Tibial nerve (tissue), 3 donors: ENCODE measurements at regions not wholly inside any gene's neighbourhood (a gene's known extent, or its start where the extent isn't known, plus 50 kb on each side); places are given as distances from the start of the nearest gene placed in this dataset.

Experiments used
- POLR2A ChIP-seq, 2 donors: fragments of 450-650 bp; IDR thresholded peaks; one replicate each; pipeline ENCODE4 v1.6.1; 2017; ENCODE audit warnings: antibody characterized with exemption in 2 of 2, mild to moderate bottlenecking in 2 of 2, moderate library complexity in 2 of 2
- TF ChIP-seq, protein P1 (sequence below), 5 experiments: fragments of 200-600 bp in 3 of 5; fragments of 450-650 bp in 2 of 5; sonication (generic) in 3 of 5; IDR thresholded peaks; one replicate each; pipeline ENCODE4 v1.5.1; 2016 to 2019; ENCODE audit warnings: antibody characterized with exemption in 5 of 5, mild to moderate bottlenecking in 3 of 5, moderate library complexity in 2 of 5

DNA sequence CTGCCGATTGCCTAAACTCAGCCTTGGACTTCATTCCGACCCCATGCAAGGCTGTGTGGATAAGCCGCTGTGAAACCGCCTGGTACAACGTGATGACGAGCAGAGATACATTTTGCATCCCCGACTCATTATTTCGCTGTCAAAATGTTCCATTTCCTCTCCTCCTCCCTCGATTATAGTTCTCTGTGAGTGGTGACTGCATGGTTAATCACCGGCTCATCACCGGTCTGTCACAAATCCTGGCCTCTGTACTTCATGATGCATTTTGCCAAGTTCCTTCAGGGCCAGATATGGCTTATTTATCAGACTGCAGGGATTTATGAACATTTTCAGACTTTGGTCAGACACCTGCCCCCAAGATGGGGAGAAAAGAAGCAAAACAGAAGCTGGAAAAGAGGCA, 461.6 kb upstream of the DPP6 start:
- TF ChIP-seq, protein P1, sequence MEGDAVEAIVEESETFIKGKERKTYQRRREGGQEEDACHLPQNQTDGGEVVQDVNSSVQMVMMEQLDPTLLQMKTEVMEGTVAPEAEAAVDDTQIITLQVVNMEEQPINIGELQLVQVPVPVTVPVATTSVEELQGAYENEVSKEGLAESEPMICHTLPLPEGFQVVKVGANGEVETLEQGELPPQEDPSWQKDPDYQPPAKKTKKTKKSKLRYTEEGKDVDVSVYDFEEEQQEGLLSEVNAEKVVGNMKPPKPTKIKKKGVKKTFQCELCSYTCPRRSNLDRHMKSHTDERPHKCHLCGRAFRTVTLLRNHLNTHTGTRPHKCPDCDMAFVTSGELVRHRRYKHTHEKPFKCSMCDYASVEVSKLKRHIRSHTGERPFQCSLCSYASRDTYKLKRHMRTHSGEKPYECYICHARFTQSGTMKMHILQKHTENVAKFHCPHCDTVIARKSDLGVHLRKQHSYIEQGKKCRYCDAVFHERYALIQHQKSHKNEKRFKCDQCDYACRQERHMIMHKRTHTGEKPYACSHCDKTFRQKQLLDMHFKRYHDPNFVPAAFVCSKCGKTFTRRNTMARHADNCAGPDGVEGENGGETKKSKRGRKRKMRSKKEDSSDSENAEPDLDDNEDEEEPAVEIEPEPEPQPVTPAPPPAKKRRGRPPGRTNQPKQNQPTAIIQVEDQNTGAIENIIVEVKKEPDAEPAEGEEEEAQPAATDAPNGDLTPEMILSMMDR (IDR thresholded peaks at IDR 0.05), result no peak
- no peak for TF ChIP-seq POLR2A (IDR thresholded peaks at IDR 0.05)
